ENCODE measurements at regions not wholly inside any gene's neighbourhood (a gene's known extent, or its start where the extent isn't known, plus 50 kb on each side); places are given as distances from the start of the nearest gene placed in this dataset.

DNA sequence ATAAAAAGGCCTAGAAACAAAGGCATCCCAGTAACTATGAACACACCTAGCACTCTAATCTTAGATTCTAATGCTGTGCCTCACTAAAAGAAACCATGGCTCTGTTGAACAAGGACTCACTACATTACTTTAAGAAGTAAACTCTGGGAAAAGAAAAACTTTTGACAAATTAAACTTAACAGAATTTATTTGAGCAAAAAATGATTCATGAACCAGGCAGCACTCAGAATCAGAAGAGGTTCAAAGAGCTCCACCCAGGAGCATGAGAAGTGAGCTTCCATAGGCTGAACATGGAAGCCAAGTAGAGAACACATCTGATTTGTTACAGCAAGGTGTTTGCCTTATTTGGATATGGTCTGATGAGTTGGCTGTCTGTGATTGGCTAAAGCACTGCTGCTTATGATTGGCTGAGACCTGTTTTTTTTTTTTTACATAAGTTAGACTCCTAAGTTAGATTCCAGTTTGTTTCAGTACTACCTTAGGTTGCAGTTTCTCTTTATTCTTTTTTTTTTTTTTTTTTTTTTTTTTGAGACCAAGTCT is 343.6 kb upstream of the SASH1 start:
- intact Hi-C loops (cut with micrococcal nuclease), result no loop called here
- H3K4me3 ChIP-seq (ENCODE audit: low read length), result no peak overlapping the region
- no peaks in the 10 kb centered on the region for H3K27me3 ChIP-seq (ENCODE audit: low read length)
- DNase-seq, result no peak
- no peaks in the 10 kb centered on the region for H3K36me3 ChIP-seq (ENCODE audit: low read depth, low read length)
- H3K9me2 ChIP-seq (replicated peaks; ENCODE audit: low read length), result no peaks in the 10 kb centered on the region
- no peaks in the 10 kb centered on the region for H3K9me3 ChIP-seq (ENCODE audit: low read length)
- TF ChIP-seq EZH2phosphoT487 (IDR thresholded peaks at IDR 0.05; ENCODE audit: borderline replicate concordance, low read length) (no peak), EZH2 (IDR thresholded peaks at IDR 0.05; ENCODE audit: low read length, unreplicated experiment) (no peak)
- TF ChIP-seq, protein P1, sequence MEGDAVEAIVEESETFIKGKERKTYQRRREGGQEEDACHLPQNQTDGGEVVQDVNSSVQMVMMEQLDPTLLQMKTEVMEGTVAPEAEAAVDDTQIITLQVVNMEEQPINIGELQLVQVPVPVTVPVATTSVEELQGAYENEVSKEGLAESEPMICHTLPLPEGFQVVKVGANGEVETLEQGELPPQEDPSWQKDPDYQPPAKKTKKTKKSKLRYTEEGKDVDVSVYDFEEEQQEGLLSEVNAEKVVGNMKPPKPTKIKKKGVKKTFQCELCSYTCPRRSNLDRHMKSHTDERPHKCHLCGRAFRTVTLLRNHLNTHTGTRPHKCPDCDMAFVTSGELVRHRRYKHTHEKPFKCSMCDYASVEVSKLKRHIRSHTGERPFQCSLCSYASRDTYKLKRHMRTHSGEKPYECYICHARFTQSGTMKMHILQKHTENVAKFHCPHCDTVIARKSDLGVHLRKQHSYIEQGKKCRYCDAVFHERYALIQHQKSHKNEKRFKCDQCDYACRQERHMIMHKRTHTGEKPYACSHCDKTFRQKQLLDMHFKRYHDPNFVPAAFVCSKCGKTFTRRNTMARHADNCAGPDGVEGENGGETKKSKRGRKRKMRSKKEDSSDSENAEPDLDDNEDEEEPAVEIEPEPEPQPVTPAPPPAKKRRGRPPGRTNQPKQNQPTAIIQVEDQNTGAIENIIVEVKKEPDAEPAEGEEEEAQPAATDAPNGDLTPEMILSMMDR (conservative IDR thresholded peaks at IDR 0.05; ENCODE audit: low read depth, low read length), result no peak
- ChIA-PET POLR2A (ENCODE audit: unreplicated experiment) (no interaction called here), CTCF (no interaction called here)
- no peak overlapping the region for H3K27ac ChIP-seq (ENCODE audit: low read length)
- no peaks in the 10 kb centered on the region for H3F3A ChIP-seq (ENCODE audit: low read length, unreplicated experiment)
- no peak overlapping the region for H3K4me2 ChIP-seq (ENCODE audit: low read length)
- no peaks in the 10 kb centered on the region for H3K79me2 ChIP-seq (ENCODE audit: low read length)
- no peaks in the 10 kb centered on the region for H4K20me1 ChIP-seq (ENCODE audit: low read length)
- H3K4me1 ChIP-seq (ENCODE audit: insufficient read depth, low read length), result no peaks in the 10 kb centered on the region
- H3K9ac ChIP-seq (ENCODE audit: low read length), result no peak overlapping the region
- BruUV-seq (replicated peaks), result no TSS peak
- H2AFZ ChIP-seq (ENCODE audit: low read length), result no peak overlapping the region
- ATAC-seq, result no peak

DNA sequence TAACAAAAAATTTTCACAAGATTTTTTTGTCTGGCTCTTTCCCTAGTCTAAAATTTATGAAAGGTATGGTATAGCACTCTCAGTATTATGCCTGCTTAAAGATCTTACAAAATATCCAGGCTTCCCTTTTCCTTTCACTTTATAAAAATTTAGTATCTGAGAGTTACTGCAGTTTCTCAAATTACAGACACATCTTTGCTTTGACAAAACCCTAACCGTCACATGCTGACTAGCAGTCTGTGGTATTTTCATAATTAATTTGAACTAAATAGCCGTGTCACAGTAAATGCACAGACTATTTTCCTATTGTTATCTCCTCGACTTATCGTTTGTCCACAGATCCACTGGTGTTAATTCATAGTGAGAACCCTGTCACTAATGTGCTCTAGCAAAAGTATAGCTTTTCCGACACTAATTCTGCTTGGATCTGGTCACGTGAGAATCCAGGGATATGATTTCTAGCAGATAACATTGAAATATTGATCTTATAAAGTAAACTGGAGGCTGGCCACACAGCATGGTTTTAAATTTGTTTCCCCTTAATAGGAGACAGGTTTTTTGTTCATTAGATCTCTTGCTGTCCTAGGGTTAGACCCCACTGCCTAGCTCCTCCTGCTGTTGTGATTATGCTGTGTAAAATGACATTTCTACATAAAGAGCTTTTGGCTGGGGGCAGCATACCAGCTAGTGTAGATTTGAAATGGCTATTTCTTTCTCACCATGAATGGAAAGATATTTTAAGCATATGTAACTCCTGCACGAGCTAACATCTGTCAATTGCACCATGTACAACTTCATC is 340.6 kb upstream of the SASH1 start:
- no peak for TF ChIP-seq EZH2phosphoT487 (IDR thresholded peaks at IDR 0.05; ENCODE audit: borderline replicate concordance, low read length)
- H3K4me1 ChIP-seq (ENCODE audit: insufficient read depth, low read length), result no peaks in the 10 kb centered on the region
- BruUV-seq (replicated peaks), result no TSS peak
- no peak overlapping the region for H3K27ac ChIP-seq (ENCODE audit: low read length)
- H3K9me3 ChIP-seq (ENCODE audit: low read length), result no peaks in the 10 kb centered on the region
- no peak overlapping the region for H2AFZ ChIP-seq (ENCODE audit: low read length)
- no peaks in the 10 kb centered on the region for H3F3A ChIP-seq (ENCODE audit: low read length, unreplicated experiment)
- CTCF ChIA-PET, result no interaction called here
- H3K36me3 ChIP-seq (ENCODE audit: low read depth, low read length), result no peaks in the 10 kb centered on the region
- POLR2A ChIA-PET (ENCODE audit: unreplicated experiment), result no interaction called here
- no peaks in the 10 kb centered on the region for H3K79me2 ChIP-seq (ENCODE audit: low read length)
- no peak for ATAC-seq
- H3K9me2 ChIP-seq (replicated peaks; ENCODE audit: low read length), result no peaks in the 10 kb centered on the region
- H3K4me2 ChIP-seq (ENCODE audit: low read length), result no peak overlapping the region
- H3K4me3 ChIP-seq (ENCODE audit: low read length), result no peak overlapping the region
- no peaks in the 10 kb centered on the region for H4K20me1 ChIP-seq (ENCODE audit: low read length)
- intact Hi-C loops (cut with micrococcal nuclease), result no loop called here
- no peaks in the 10 kb centered on the region for H3K27me3 ChIP-seq (ENCODE audit: low read length)
- DNase-seq, result no peak
- no peak overlapping the region for H3K9ac ChIP-seq (ENCODE audit: low read length)

DNA sequence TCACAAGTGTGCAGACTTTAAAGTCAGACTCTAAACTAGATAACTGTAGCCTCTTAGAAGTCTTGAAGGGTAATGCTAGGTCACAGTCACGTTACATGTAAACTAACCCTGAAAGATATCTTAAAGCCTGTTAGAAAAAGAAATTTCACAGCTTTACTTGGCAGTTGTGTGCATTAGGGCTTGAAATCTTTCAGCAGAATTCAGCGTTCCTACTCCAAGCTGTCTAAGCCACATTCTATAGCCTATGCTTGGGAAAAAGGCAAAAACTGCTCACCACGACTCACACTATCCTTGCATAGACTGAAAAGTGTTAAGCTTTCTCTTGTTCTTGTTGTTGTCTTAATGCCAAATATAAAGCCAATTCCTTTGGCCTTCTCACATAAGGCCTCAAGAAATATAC is 338.0 kb upstream of the SASH1 start:
- ChIA-PET CTCF (no interaction called here), POLR2A (ENCODE audit: unreplicated experiment) (interaction anchor here (0.5 kb wide), 1 partner anchor 40 kb away, joined by 3 read pairs; no protein-coding TSS in a partner anchor)
- no peaks in the 10 kb centered on the region for H3K36me3 ChIP-seq (ENCODE audit: low read depth, low read length)

More for the DNA sequence above, 338.0 kb upstream of the SASH1 start:
- H3K4me1 ChIP-seq (ENCODE audit: insufficient read depth, low read length), result no peaks in the 10 kb centered on the region
- H3K9me2 ChIP-seq (replicated peaks; ENCODE audit: low read length), result no peaks in the 10 kb centered on the region
- no peaks in the 10 kb centered on the region for H3K27me3 ChIP-seq (ENCODE audit: low read length)
- H3F3A ChIP-seq (ENCODE audit: low read length, unreplicated experiment), result no peaks in the 10 kb centered on the region
- DNase-seq (no peak), ATAC-seq (no peak)
- no peak overlapping the region for H2AFZ ChIP-seq (ENCODE audit: low read length)
- no peaks in the 10 kb centered on the region for H4K20me1 ChIP-seq (ENCODE audit: low read length)
- H3K9ac ChIP-seq (ENCODE audit: low read length), result no peak overlapping the region
- TF ChIP-seq, protein P1 (conservative IDR thresholded peaks at IDR 0.05; ENCODE audit: low read depth, low read length), result no peak
- TF ChIP-seq EZH2 (IDR thresholded peaks at IDR 0.05; ENCODE audit: low read length, unreplicated experiment), result no peak
- no peak for TF ChIP-seq EZH2phosphoT487 (IDR thresholded peaks at IDR 0.05; ENCODE audit: borderline replicate concordance, low read length)
- H3K4me2 ChIP-seq (ENCODE audit: low read length), result no peak overlapping the region
- H3K79me2 ChIP-seq (ENCODE audit: low read length), result no peaks in the 10 kb centered on the region
- no peak overlapping the region for H3K4me3 ChIP-seq (ENCODE audit: low read length)
- no peaks in the 10 kb centered on the region for H3K9me3 ChIP-seq (ENCODE audit: low read length)
- no TSS peak for BruUV-seq (replicated peaks)
- intact Hi-C loops (cut with micrococcal nuclease), result no loop called here
- no peak overlapping the region for H3K27ac ChIP-seq (ENCODE audit: low read length)

Data from PC-3 (cell line).